IPS DF 6.9 (cell line): ENCODE measurements at regions not wholly inside any gene's neighbourhood (a gene's known extent, or its start where the extent isn't known, plus 50 kb on each side); places are given as distances from the start of the nearest gene placed in this dataset.

ENCODE experiments used
- DNase-seq: peaks from one replicate; pipeline ENCODE4 v3.0.0-alpha.2; 2013; ENCODE audit warnings: low read depth, low spot score
- H3K27ac ChIP-seq: one replicate; pipeline ENCODE4 v1.5.1; 2013; ENCODE audit warnings: low read length, control low read depth
- H3K27me3 ChIP-seq: 2 replicates; pipeline ENCODE4 v1.6.1; 2013; ENCODE audit warnings: mild to moderate bottlenecking, low read length; ENCODE audit not compliant: control insufficient read depth, insufficient read depth
- H3K36me3 ChIP-seq: 2 replicates; pipeline ENCODE4 v1.6.1; 2013; ENCODE audit warnings: low read length; ENCODE audit not compliant: control insufficient read depth, insufficient read depth
- H3K4me1 ChIP-seq: 2 replicates; pipeline ENCODE4 v1.6.1; 2013; ENCODE audit warnings: low read length; ENCODE audit not compliant: control insufficient read depth, insufficient read depth
- H3K4me3 ChIP-seq: 2 replicates; pipeline ENCODE4 v1.5.1; 2013; ENCODE audit warnings: mild to moderate bottlenecking, low read length
- H3K9me3 ChIP-seq: 2 replicates; pipeline ENCODE4 v1.6.1; 2013; ENCODE audit warnings: low read length, inconsistent platforms; ENCODE audit not compliant: control insufficient read depth, insufficient read depth
- WGBS: extraction: QIAGEN DNeasy Blood & Tissue Kit; methylation state at CpG from one replicate; pipeline ENCODE4 v1.1.7; 2013; ENCODE audit warnings: mixed read lengths, missing lambda C conversion rate; ENCODE audit not compliant: insufficient read length, insufficient coverage; 5-methylcytosine and 5-hydroxymethylcytosine counted together

- WGBS, result no CpG with 5 or more reads among the region's 10 CpGs
- Histone ChIP-seq H3K4me3 (no peak overlapping the region), H3K9me3 (no peaks in the 10 kb centered on the region), H3K27ac (no peak overlapping the region), H3K36me3 (no peaks in the 10 kb centered on the region), H3K4me1 (no peaks in the 10 kb centered on the region; the same call in 1 of the 2 replicates), H3K27me3 (no peaks in the 10 kb centered on the region)
- DNase-seq, result peak; percentile 22
These were observed 131.4 kb upstream of the UBASH3B start for GRCh38 chr11:122523846-122524805.

- H3K27me3 ChIP-seq, result no peaks in the 10 kb centered on the region
- DNase-seq, result no peak
- no peaks in the 10 kb centered on the region; the same call in 1 of the 2 replicates for H3K4me1 ChIP-seq
- WGBS, result no CpG with 5 or more reads among the region's 2 CpGs
- H3K27ac ChIP-seq, result no peak overlapping the region
- H3K36me3 ChIP-seq, result no peaks in the 10 kb centered on the region
- no peaks in the 10 kb centered on the region for H3K9me3 ChIP-seq
- no peak overlapping the region for H3K4me3 ChIP-seq
These were observed 133.9 kb upstream of the UBASH3B start for GRCh38 chr11:122521626-122522025.

- Histone ChIP-seq H3K9me3 (no peaks in the 10 kb centered on the region), H3K4me3 (no peak overlapping the region), H3K36me3 (no peaks in the 10 kb centered on the region), H3K4me1 (no peaks in the 10 kb centered on the region), H3K27me3 (no peaks in the 10 kb centered on the region), H3K27ac (no peak overlapping the region)
- no peak for DNase-seq
- no CpG with 5 or more reads among the region's 4 CpGs for WGBS
These were observed 137.8 kb upstream of the UBASH3B start for GRCh38 chr11:122517403-122518379.

GRCh38 chr11:122516686-122517085 is 138.8 kb upstream of the UBASH3B start:
- no peak overlapping the region for H3K4me3 ChIP-seq
- no peaks in the 10 kb centered on the region for H3K9me3 ChIP-seq
- H3K36me3 ChIP-seq, result no peaks in the 10 kb centered on the region
- H3K27ac ChIP-seq, result no peak overlapping the region
- H3K4me1 ChIP-seq, result no peaks in the 10 kb centered on the region
- H3K27me3 ChIP-seq, result no peaks in the 10 kb centered on the region
- no CpG with 5 or more reads among the region's 2 CpGs for WGBS
- DNase-seq, result no peak

GRCh38 chr11:122513997-122514396 is 141.5 kb upstream of the UBASH3B start:
- H3K9me3 ChIP-seq, result no peaks in the 10 kb centered on the region
- WGBS, result no CpG with 5 or more reads among the region's 2 CpGs
- H3K4me1 ChIP-seq, result no peaks in the 10 kb centered on the region
- H3K36me3 ChIP-seq, result no peaks in the 10 kb centered on the region
- H3K27ac ChIP-seq, result no peak overlapping the region
- no peak for DNase-seq
- H3K27me3 ChIP-seq, result no peaks in the 10 kb centered on the region
- no peak overlapping the region for H3K4me3 ChIP-seq

GRCh38 chr11:122513328-122513727 is 142.2 kb upstream of the UBASH3B start:
- H3K4me3 ChIP-seq, result no peak overlapping the region
- no peak for DNase-seq
- no peak overlapping the region for H3K27ac ChIP-seq
- H3K9me3 ChIP-seq, result no peaks in the 10 kb centered on the region
- WGBS, result no CpG with 5 or more reads among the region's 2 CpGs
- H3K36me3 ChIP-seq, result no peaks in the 10 kb centered on the region
- H3K27me3 ChIP-seq, result no peaks in the 10 kb centered on the region
- H3K4me1 ChIP-seq, result no peaks in the 10 kb centered on the region

GRCh38 chr11:122512688-122513087 is 142.8 kb upstream of the UBASH3B start:
- DNase-seq, result no peak
- Histone ChIP-seq H3K36me3 (no peaks in the 10 kb centered on the region), H3K9me3 (no peaks in the 10 kb centered on the region), H3K4me3 (no peak overlapping the region), H3K27me3 (no peaks in the 10 kb centered on the region), H3K4me1 (no peaks in the 10 kb centered on the region), H3K27ac (no peak overlapping the region)
- WGBS, result no CpG with 5 or more reads among the region's 2 CpGs

GRCh38 chr11:122509899-122510298 is 145.6 kb upstream of the UBASH3B start:
- no peaks in the 10 kb centered on the region for H3K9me3 ChIP-seq
- no peak overlapping the region for H3K4me3 ChIP-seq
- H3K36me3 ChIP-seq, result no peaks in the 10 kb centered on the region
- no peaks in the 10 kb centered on the region for H3K27me3 ChIP-seq
- no peak for DNase-seq
- H3K27ac ChIP-seq, result no peak overlapping the region
- WGBS, result no CpG with 5 or more reads among the region's 15 CpGs
- peaks cover 2% of the 10 kb centered on the region; the same call in 1 of the 2 replicates for H3K4me1 ChIP-seq

- H3K27me3 ChIP-seq, result no peaks in the 10 kb centered on the region
- no peak overlapping the region for H3K4me3 ChIP-seq
- H3K36me3 ChIP-seq, result no peaks in the 10 kb centered on the region
- WGBS, result no CpG with 5 or more reads among the region's 4 CpGs
- no peaks in the 10 kb centered on the region for H3K9me3 ChIP-seq
- no peak for DNase-seq
- H3K4me1 ChIP-seq, result peaks cover 2% of the 10 kb centered on the region; the same call in 1 of the 2 replicates
- no peak overlapping the region for H3K27ac ChIP-seq
These were observed 146.4 kb upstream of the UBASH3B start for GRCh38 chr11:122509091-122509490.

- Histone ChIP-seq H3K27me3 (no peaks in the 10 kb centered on the region), H3K27ac (no peak overlapping the region), H3K4me3 (no peak overlapping the region), H3K4me1 (peaks cover 2% of the 10 kb centered on the region; the same call in 1 of the 2 replicates), H3K36me3 (no peaks in the 10 kb centered on the region), H3K9me3 (no peaks in the 10 kb centered on the region)
- peak; percentile 66 for DNase-seq
- no CpG with 5 or more reads among the region's 8 CpGs for WGBS
These were observed 150.1 kb upstream of the UBASH3B start for GRCh38 chr11:122505304-122506006.
